ENCODE measurements at regions not wholly inside any gene's neighbourhood (a gene's known extent, or its start where the extent isn't known, plus 50 kb on each side); places are given as distances from the start of the nearest gene placed in this dataset.

- Histone ChIP-seq H3K36me3 (no peaks in the 10 kb centered on the region), H3K27ac (no peak overlapping the region), H3K4me1 (no peaks in the 10 kb centered on the region), H3K4me3 (no peak overlapping the region), H3K9me3 (no peaks in the 10 kb centered on the region), H3K27me3 (no peaks in the 10 kb centered on the region)
- TF ChIP-seq CTCF (IDR thresholded peaks at IDR 0.05), result no peak
- TF ChIP-seq POLR2A (IDR thresholded peaks at IDR 0.05), result no peak
- no peak for TF ChIP-seq POLR2AphosphoS5 (IDR thresholded peaks at IDR 0.05; ENCODE audit: insufficient read depth in 1 of 2, low read depth in 1 of 2)
- DNase-seq (ENCODE audit: extremely low spot score in 2 of 2), result no peak
- intact Hi-C loops (cut with DNase I), result no loop called here
Observed at GRCh38 chr2:125701070-125701469, 954.9 kb upstream of the GYPC start.

DNA sequence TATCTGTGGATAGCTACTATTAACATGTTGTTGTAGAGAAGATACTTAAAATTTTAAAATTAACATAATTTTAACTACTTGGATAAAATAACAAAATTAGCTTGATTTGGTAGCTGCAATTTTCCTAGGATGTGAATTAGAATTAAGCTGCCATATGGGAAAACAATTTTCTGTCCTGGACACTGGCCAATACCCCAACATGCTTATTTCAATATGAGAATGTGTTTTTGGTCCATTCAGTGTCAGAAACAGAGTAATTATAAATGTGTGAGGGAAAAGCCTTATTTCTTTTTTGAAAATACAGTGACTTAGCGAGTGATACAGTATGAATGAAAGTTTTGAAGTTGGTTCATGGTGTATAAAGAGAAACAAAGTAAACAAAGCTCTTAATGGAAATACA, 948.3 kb upstream of the GYPC start:
- Histone ChIP-seq H3K27me3 (no peaks in the 10 kb centered on the region), H3K4me1 (no peaks in the 10 kb centered on the region), H3K27ac (no peak overlapping the region), H3K36me3 (no peaks in the 10 kb centered on the region), H3K9me3 (no peaks in the 10 kb centered on the region), H3K4me3 (no peak overlapping the region)
- no peak for DNase-seq (ENCODE audit: extremely low spot score in 2 of 2)
- TF ChIP-seq POLR2AphosphoS5 (IDR thresholded peaks at IDR 0.05; ENCODE audit: insufficient read depth in 1 of 2, low read depth in 1 of 2) (no peak), POLR2A (IDR thresholded peaks at IDR 0.05) (no peak), CTCF (IDR thresholded peaks at IDR 0.05) (no peak)
- intact Hi-C loops (cut with DNase I), result no loop called here

- no peak for TF ChIP-seq POLR2A (IDR thresholded peaks at IDR 0.05)
- TF ChIP-seq POLR2AphosphoS5 (IDR thresholded peaks at IDR 0.05; ENCODE audit: insufficient read depth in 1 of 2, low read depth in 1 of 2), result no peak
- TF ChIP-seq CTCF (IDR thresholded peaks at IDR 0.05), result no peak
- DNase-seq (ENCODE audit: extremely low spot score in 2 of 2), result no peak
- intact Hi-C loops (cut with DNase I), result no loop called here
Observed at GRCh38 chr2:125710561-125710960, 945.4 kb upstream of the GYPC start.

DNA sequence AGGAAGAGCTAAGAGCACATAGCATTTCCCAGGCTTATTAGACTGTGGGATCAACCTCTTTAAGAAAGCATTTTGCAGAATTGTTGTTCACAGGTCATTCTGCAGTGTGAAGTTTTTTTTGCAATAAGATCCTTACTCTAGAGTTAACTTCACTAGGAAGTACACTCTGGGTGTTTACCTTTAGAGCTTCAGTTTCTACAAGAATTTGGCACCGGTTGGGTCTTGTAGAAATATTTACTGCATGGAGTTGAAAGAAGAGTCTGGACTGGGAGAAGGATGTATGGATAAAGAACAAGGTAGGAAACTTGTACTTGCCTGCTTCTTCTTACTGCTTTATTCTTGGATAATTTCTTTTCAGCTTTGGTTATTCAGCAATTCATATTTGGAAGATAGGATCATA, 944.9 kb upstream of the GYPC start:
- DNase-seq (ENCODE audit: extremely low spot score in 2 of 2), result no peak
- TF ChIP-seq CTCF (IDR thresholded peaks at IDR 0.05) (no peak), POLR2AphosphoS5 (IDR thresholded peaks at IDR 0.05; ENCODE audit: insufficient read depth in 1 of 2, low read depth in 1 of 2) (no peak), POLR2A (IDR thresholded peaks at IDR 0.05) (no peak)

More at GRCh38 chr2:125710561-125710960, 945.4 kb upstream of the GYPC start:
- H3K27me3 ChIP-seq, result no peaks in the 10 kb centered on the region
- no peaks in the 10 kb centered on the region for H3K4me1 ChIP-seq
- H3K36me3 ChIP-seq, result no peaks in the 10 kb centered on the region
- no peak overlapping the region for H3K4me3 ChIP-seq
- H3K9me3 ChIP-seq, result no peaks in the 10 kb centered on the region
- H3K27ac ChIP-seq, result no peak overlapping the region

GRCh38 chr2:125713533-125713932, 942.4 kb upstream of the GYPC start:
- no peak overlapping the region for H3K27ac ChIP-seq
- H3K9me3 ChIP-seq, result no peaks in the 10 kb centered on the region
- H3K4me3 ChIP-seq, result no peak overlapping the region
- DNase-seq (ENCODE audit: extremely low spot score in 2 of 2), result no peak
- intact Hi-C loops (cut with DNase I), result no loop called here
- TF ChIP-seq POLR2AphosphoS5 (IDR thresholded peaks at IDR 0.05; ENCODE audit: insufficient read depth in 1 of 2, low read depth in 1 of 2), result peak in 1 of 2 donors; percentile 17
- TF ChIP-seq CTCF (IDR thresholded peaks at IDR 0.05), result no peak
- H3K36me3 ChIP-seq, result no peaks in the 10 kb centered on the region
- H3K4me1 ChIP-seq, result no peaks in the 10 kb centered on the region
- H3K27me3 ChIP-seq, result no peaks in the 10 kb centered on the region

More for the DNA sequence above, 944.9 kb upstream of the GYPC start:
- Histone ChIP-seq H3K27ac (peak overlapping the region; percentile 14), H3K4me1 (no peaks in the 10 kb centered on the region), H3K27me3 (no peaks in the 10 kb centered on the region), H3K36me3 (no peaks in the 10 kb centered on the region), H3K9me3 (no peaks in the 10 kb centered on the region), H3K4me3 (no peak overlapping the region)
- intact Hi-C loops (cut with DNase I), result no loop called here
